ENCODE measurements at regions not wholly inside any gene's neighbourhood (a gene's known extent, or its start where the extent isn't known, plus 50 kb on each side); places are given as distances from the start of the nearest gene placed in this dataset. TPM values are rescaled to one million over a fixed set of nuclear protein-coding genes. Genes with fewer than 3 reads are reported as not detected.

Small RNAs in the stretch of these regions (small RNA-seq; reads per million reads assigned to genes)
- gene AL136372.1 (not detected), gene AL357559.1 (not detected), gene AL391813.1 (not detected), gene RNA5SP73 (not detected)

Measured in liver (tissue), 1 donor.